ENCODE measurements at regions not wholly inside any gene's neighbourhood (a gene's known extent, or its start where the extent isn't known, plus 50 kb on each side); places are given as distances from the start of the nearest gene placed in this dataset.
"Not testable (repeated sequence)": the region's sequence is repeated elsewhere in the genome, so short reads cannot be mapped to it uniquely, and the experiment has no call there.

GRCh38 chr18:51490417-51490816 lies 292.9 kb upstream of the MEX3C start:
- TF ChIP-seq CTCF (conservative IDR thresholded peaks at IDR 0.05; ENCODE audit: low read depth, low read length): no peak
- no peak for DNase-seq (ENCODE audit: low read depth)
- no peak overlapping the region for H3K4me3 ChIP-seq (ENCODE audit: low read depth, low read length)

- TF ChIP-seq CTCF (conservative IDR thresholded peaks at IDR 0.05; ENCODE audit: low read depth, low read length): no peak
Observed at GRCh38 chr18:51490860-51491259, 293.4 kb upstream of the MEX3C start.

GRCh38 chr18:51491678-51492372 lies 294.3 kb upstream of the MEX3C start:
- no peak overlapping the region for H3K4me3 ChIP-seq (ENCODE audit: low read depth, low read length)
- no peak for DNase-seq (ENCODE audit: low read depth)
- TF ChIP-seq CTCF (conservative IDR thresholded peaks at IDR 0.05; ENCODE audit: low read depth, low read length): no peak

More at GRCh38 chr18:51490860-51491259, 293.4 kb upstream of the MEX3C start:
- no peak overlapping the region for H3K4me3 ChIP-seq (ENCODE audit: low read depth, low read length)
- no peak for DNase-seq (ENCODE audit: low read depth)

- DNase-seq (ENCODE audit: low read depth): no peak
- no peak for TF ChIP-seq CTCF (conservative IDR thresholded peaks at IDR 0.05; ENCODE audit: low read depth, low read length)
- H3K4me3 ChIP-seq (ENCODE audit: low read depth, low read length): no peak overlapping the region
Observed at GRCh38 chr18:51498085-51498855, 300.8 kb upstream of the MEX3C start.

GRCh38 chr18:51503351-51503750 lies 305.9 kb upstream of the MEX3C start:
- H3K4me3 ChIP-seq (ENCODE audit: low read depth, low read length): no peak overlapping the region
- no peak for TF ChIP-seq CTCF (conservative IDR thresholded peaks at IDR 0.05; ENCODE audit: low read depth, low read length)

GRCh38 chr18:51506811-51507210 lies 309.3 kb upstream of the MEX3C start:
- DNase-seq (ENCODE audit: low read depth): no peak
- no peak overlapping the region for H3K4me3 ChIP-seq (ENCODE audit: low read depth, low read length)
- TF ChIP-seq CTCF (conservative IDR thresholded peaks at IDR 0.05; ENCODE audit: low read depth, low read length): no peak

More at GRCh38 chr18:51503351-51503750, 305.9 kb upstream of the MEX3C start:
- no peak for DNase-seq (ENCODE audit: low read depth)

GRCh38 chr18:51508410-51508809 lies 310.9 kb upstream of the MEX3C start:
- DNase-seq (ENCODE audit: low read depth); H3K4me3 ChIP-seq (ENCODE audit: low read depth, low read length): not testable (repeated sequence)

Measured in epithelial cell of proximal tubule (primary cell).